ENCODE measurements at regions not wholly inside any gene's neighbourhood (a gene's known extent, or its start where the extent isn't known, plus 50 kb on each side); places are given as distances from the start of the nearest gene placed in this dataset.

GRCh38 chr18:77755187-77755586, 505.5 kb downstream of the GALR1 start:
- DNase-seq, result no peak

GRCh38 chr18:77761332-77761731, 511.7 kb downstream of the GALR1 start:
- no peak for DNase-seq

GRCh38 chr18:77762014-77762413, 512.4 kb downstream of the GALR1 start:
- DNase-seq, result no peak

- DNase-seq, result no peak
Measured at GRCh38 chr18:77762642-77763041, 513.0 kb downstream of the GALR1 start.

GRCh38 chr18:77763530-77764145, 514.0 kb downstream of the GALR1 start:
- DNase-seq, result no peak

GRCh38 chr18:77765468-77765867, 515.8 kb downstream of the GALR1 start:
- DNase-seq, result peak; percentile 43

- no peak for DNase-seq
Measured at GRCh38 chr18:77766421-77766820, 516.8 kb downstream of the GALR1 start.

- no peak for DNase-seq
Measured at GRCh38 chr18:77772177-77772576, 522.5 kb downstream of the GALR1 start.

- DNase-seq, result no peak
Measured at GRCh38 chr18:77776104-77776503, 526.5 kb downstream of the GALR1 start.

GRCh38 chr18:77777163-77777562, 527.5 kb downstream of the GALR1 start:
- DNase-seq, result no peak

GRCh38 chr18:77784759-77785379, 535.2 kb downstream of the GALR1 start:
- DNase-seq, result no peak

- DNase-seq, result no peak
Measured at GRCh38 chr18:77785415-77785975, 535.8 kb downstream of the GALR1 start.

- no peak for DNase-seq
Measured at GRCh38 chr18:77803024-77803423, 553.4 kb downstream of the GALR1 start.

- no peak for DNase-seq
Measured at GRCh38 chr18:77804382-77804781, 554.7 kb downstream of the GALR1 start.

- DNase-seq, result no peak
Measured at GRCh38 chr18:77807650-77808049, 558.0 kb downstream of the GALR1 start.

GRCh38 chr18:77811503-77811902, 561.9 kb downstream of the GALR1 start:
- no peak for DNase-seq

- no peak for DNase-seq
Measured at GRCh38 chr18:77815666-77816338, 566.2 kb downstream of the GALR1 start.

- DNase-seq, result no peak
Measured at GRCh38 chr18:77818328-77818727, 568.7 kb downstream of the GALR1 start.

- no peak for DNase-seq
Measured at GRCh38 chr18:77820472-77820871, 570.8 kb downstream of the GALR1 start.

- DNase-seq, result no peak
Measured at GRCh38 chr18:77821892-77822291, 572.2 kb downstream of the GALR1 start.

GRCh38 chr18:77822632-77823031, 573.0 kb downstream of the GALR1 start:
- DNase-seq, result no peak

- no peak for DNase-seq
Measured at GRCh38 chr18:77833807-77834206, 584.2 kb downstream of the GALR1 start.

GRCh38 chr18:77851802-77852201, 602.2 kb downstream of the GALR1 start:
- DNase-seq, result no peak

Measured in renal pelvis (tissue), 1 donor.